IPS DF 19.7 (cell line): ENCODE measurements at regions not wholly inside any gene's neighbourhood (a gene's known extent, or its start where the extent isn't known, plus 50 kb on each side); places are given as distances from the start of the nearest gene placed in this dataset.

Experiments
- DNase-seq: peaks from one replicate; pipeline ENCODE4 v3.0.0-alpha.2; 2013; ENCODE audit warnings: low read depth, low spot score

DNA sequence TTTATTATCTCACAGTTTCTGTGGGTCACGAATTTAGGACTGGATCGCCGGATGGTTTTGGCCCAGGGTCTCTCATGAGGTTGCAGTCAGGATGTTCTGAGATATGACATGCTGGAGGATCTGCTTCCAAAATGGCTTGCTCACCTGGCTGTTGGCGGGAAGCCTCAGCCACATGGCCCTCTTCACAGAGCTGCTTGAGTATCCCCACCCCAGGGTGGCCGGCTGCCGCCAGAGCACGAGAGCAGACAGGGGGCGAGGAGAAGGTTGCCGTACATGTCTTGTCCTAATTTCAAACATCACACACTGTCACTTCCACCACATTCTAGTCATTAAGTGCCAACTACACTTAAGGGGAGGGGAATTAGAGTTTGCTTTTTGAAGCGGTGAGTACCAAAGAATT is 365.8 kb downstream of the FGFR2 start:
- DNase-seq: no peak

DNA sequence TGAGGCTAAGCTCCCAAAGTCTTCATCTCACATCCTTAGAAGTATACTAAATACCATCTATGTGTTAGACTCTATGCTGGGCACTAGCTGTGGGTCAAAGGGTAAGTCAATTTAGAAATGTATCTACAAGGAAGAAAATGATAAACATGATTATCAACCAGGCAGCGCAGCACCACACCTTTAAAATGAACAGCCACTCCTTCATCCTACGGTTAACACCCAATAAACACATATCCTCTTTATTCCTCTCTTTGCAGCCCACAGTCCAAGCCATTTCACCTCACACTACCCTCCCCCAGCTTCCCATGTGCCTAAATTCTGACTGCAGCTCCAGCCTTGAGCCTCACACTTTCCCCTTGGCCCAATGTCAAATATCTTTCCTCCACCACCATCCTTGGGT is 362.6 kb downstream of the FGFR2 start:
- no peak for DNase-seq

DNA sequence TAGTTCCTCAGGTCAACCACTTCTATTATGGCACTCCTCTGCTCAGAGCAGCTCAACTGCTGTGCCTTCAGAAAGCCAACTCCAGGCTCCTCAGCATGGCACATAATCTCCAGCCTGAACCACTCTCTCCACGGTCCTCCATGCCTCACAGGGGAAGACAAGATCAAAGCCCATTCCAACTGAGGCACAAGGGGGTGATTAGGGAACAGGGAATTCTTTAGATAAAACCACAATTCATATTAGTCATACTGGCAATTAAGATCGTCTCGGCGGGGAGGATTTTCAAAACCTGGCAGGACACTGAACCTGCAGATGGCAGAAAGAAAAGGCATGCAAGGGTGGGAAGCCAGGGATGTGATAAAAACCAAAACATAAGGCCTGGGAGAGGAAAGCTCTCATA is 361.6 kb downstream of the FGFR2 start:
- no peak for DNase-seq

DNA sequence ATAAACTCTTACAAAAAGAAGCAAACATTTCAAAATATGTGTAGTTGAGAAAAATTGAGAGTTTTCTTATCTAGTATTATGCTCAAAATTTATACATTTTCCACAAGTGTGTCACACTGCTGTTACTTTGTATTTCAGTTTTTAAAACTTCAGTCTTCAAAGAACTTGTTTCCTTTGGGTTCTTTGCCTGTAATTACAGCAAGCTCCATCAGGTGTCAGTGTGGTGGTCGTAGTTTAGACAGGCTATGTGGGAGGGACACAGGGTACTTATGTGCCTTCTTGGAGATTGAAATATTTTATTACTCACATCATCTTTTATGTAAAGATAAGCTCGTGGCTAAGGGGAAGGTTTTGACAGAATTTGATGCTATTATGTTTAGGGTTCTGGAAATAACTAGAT is 360.5 kb downstream of the FGFR2 start:
- no peak for DNase-seq

DNA sequence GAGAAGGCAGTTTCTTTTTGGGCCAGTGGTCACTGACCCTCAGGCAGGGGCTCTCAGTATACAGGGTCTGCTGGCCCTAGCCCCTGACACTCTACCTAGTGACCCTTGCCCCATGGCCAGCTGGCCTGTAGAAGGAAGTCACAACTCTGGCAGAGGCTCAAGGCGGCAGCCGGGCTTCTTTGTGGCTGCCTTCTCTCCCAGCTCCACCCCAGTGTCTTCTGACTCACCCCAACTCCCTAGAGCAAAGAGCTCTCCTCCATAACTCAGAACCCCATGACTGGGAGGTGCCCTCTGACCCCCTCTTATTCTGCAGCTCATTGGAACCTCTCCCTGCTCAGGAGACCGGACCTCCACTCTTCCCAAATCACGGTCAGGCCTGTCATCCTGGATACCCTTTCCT is 358.2 kb downstream of the FGFR2 start:
- no peak for DNase-seq

DNA sequence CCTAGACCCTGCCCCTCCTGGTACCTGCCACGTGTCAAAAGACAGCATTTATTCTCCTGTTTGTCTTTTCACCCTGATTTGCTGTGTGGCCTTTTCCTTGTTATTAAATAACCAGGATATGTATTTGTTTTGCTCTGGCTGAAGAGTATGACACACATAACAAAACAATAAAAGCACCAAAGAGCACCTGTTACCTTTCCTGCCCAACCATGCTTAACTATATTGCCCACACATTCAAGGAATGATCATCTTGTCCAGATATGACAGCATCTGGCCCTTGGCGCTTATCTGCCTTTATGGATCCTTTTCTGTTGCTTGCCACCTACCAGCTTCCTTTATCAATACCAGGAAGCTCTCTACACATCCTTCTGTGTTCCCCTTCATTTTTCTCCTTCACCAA is 357.7 kb downstream of the FGFR2 start:
- no peak for DNase-seq

DNA sequence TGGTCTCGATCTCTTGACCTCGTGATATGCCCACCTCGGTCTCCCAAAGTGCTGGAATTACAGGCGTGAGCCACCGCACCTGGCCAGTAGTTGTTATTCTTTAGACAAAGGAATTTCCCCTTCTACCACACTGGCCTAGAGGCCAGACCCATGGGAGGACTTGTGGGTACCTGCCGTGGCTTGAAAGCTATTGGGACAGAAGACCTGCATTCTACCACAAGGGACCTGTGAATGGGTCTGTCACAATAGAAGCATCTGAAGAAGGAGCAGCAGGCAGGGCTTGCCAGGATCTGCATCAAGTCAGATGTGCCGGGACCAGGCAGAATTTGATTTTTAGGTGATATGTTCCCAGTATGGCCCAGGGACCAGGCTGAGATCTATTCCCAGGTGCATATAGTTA is 356.9 kb downstream of the FGFR2 start:
- no peak for DNase-seq

DNA sequence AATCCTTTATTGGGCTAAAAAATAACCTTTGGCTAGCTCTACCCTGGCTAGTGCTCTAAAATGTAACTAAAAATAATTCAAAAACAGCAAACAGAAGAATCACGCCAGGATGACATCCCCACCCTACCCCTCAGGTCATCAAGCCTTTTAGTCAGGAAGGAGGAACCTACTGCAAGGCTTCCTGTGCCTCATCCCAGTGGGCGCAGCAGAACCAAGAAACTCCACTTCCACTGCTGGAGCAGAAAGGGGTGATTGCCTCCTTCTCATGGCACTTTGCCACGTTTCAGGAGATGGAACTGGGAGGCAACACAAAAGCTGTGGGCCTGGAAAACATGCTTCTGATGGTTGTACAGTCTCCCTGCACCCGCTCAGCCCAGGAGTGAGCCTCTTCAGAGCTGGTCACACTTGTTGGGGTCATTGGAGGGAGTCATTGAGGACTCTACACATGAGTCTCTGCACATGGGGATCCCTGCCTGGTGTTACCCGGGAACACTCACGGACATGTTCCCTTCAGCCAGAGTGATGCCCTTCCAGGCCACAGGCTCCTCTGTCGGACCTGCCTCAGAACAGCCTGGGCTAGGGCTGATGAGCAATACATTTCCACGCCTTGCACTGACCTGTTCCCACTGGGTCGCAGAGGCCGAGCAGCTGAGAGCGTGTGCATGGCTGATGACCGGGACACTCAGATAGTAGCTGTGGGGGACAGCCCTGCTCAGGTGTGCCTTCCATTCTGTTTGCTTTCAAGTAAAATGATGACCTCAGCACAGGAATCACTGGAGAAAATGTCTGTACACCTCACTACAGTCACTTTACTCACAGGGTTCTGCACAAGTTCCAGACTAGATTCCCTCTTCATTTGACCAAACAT is 355.3 kb downstream of the FGFR2 start:
- no peak for DNase-seq

DNA sequence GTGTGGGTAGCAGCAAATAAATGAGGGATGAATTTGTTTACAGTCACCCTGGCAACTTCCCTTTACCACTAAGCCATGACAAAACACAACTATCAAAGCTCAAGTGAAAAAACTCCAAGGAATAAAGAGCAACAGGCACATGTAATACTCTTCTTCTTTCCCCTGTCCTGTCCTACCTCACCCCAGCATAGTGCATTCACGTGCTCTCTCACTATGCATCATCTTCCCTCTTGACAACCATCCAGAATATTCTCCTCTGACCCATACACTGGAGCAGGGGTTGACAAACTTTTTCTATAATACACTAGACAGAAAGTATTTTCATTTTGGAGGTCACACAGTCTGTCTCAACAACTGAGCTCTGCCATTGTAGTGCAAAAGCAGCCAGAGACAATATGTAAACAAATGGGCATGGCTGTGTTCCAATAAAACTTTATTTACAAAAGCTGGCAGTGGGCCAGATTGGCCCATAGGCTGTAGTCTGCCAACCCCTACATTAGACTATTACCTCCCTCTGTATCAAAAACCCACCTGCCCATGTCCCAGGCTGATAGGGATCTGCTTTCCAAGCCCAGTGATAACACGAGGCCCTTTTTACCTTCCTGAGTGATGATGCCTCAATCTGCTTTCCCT is 354.5 kb downstream of the FGFR2 start:
- no peak for DNase-seq

DNA sequence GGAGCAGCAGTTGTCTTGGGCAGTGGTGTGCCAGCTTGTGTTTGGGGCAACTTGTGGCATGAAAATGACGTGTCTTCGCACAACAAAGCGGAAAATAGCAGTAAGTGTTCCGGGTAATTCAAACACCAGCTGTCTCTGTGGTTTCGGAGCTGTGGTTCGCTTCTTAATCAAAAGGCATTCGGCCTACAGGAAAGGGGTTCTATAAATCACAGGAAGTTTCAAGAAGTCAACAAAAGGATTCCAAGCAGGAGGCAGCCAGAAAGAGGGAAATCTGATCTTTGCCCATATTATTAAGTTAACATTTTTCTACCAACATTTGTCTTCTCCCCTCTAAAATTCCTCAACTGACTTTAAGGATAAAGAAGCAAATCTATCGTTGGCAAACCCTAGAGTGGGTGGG is 353.4 kb downstream of the FGFR2 start:
- no peak for DNase-seq

DNA sequence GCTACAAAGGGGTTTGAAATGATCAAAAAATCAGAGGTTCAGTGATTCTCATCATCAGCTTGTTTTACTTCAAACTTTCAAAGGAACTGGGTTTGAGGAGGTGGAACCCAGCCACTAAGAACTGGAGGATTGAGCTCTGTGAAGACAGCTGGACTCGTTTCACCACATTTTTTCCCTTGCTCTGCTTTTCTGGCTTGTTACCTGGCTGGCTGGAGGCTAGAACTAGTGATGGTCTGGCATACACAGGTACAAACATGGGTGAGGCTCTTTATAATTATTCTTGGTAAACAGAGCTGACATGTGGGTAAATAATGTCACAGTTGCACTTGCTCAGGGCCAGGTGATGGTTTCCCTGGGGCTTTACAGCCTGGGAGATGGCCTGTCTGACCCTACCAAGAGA is 352.5 kb downstream of the FGFR2 start:
- no peak for DNase-seq

DNA sequence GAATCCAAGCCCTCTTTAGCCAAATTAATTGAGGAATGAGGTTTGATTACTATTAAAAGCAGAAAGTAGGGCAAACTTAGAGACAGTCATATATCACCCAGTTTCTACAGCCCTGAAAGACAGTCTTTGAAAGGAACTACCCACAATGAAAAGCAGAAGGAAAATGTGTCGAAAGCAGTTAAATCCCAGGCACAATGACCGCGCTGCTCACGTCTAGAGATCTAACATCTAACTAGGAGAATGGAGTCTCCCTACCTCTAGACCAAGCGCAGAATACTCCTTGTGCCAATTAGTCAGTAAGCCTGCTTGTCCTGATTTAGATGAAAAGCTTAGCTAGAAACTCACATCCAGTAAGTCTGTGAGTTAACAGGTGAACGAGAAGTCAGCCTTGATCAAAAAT is 350.0 kb downstream of the FGFR2 start:
- DNase-seq: no peak

DNA sequence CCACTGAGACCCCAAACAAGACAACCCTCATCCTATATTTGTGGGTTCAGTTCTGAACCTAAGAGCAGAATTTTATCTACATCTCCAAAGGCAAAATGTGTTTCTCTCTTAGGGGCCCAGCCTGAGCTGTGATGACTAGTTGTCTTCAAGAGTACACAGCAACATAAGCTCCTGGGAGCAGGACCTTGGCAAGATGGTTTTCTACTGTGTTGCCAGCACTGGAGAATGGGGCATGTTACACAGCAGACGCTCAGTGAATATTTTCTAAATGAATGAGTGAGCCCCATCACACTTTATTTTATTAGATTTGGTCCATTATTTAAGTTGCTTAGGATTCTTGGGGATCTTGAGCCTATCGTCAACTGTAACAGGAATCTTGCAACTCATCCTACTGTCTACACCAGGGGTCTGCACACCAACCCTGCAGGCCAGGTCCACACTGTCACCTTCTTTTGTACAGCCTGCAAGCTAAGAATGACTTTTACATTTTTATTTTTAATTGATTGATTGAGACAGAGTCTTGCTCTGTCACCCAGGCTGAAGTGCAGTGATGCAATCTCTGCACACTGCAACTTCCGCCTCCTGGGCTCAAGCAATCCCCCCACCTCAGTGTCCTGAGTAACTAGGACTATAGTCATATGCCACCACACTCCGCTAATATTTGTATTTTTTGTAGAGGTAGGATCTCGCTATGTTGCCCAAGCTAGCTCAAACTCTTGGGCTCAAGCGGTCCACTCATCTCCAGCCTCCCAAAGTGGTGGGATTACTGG is 347.1 kb downstream of the FGFR2 start:
- no peak for DNase-seq

DNA sequence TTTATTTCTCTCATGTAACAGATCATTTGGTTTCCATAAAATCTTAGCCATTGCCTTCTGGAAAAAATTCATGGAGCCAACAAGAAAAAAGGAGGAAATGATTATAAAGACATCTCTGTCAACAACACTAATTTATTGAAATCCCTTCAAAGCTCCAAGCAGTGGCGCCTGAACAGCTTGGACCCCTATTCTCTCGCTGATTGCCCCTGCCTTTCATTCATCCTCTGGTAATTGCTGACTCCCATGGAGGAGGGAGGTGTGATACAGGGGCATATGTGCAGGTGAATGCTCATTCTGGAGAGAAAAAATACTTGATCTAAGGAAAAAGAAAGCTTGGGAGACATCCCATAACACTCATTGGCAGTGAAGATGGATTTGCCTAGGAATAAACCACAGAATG is 345.5 kb downstream of the FGFR2 start:
- no peak for DNase-seq

DNA sequence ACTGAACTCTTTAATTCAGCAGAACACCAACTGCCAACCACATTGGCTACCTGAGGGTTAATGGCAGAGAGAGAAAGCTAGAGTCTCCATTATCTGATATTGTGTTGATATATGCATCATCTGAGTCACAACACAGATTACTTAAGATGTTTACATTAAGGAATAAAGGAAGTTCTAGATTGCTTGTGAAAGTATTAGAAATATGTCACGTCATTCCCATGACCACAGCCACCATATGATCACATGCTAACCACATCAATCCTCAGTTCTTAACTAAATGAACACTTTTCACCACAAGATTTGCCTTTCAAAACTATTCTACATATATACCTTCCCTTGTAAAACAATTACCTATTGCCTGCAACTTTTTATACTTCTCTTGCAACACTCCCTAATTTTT is 337.9 kb downstream of the FGFR2 start:
- no peak for DNase-seq

DNA sequence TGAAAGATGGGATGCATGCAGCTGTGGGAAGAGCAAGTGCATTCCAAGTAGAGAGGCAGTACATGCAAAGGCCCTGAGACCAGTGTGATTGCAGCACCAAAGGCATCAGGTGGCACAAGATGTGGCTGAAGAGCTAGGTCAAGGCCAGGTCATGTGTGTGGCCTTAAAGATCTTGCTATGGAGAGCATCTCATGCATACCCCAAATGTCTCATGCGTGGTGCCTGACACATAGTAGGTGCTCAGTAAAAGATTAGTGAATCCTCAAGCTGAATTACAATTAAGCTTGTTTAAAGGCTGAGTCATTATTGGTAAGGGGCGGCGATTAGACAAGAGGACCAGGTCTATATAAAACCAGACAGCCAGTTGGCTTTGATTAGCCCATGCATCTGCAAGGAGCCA is 336.6 kb downstream of the FGFR2 start:
- DNase-seq: no peak

DNA sequence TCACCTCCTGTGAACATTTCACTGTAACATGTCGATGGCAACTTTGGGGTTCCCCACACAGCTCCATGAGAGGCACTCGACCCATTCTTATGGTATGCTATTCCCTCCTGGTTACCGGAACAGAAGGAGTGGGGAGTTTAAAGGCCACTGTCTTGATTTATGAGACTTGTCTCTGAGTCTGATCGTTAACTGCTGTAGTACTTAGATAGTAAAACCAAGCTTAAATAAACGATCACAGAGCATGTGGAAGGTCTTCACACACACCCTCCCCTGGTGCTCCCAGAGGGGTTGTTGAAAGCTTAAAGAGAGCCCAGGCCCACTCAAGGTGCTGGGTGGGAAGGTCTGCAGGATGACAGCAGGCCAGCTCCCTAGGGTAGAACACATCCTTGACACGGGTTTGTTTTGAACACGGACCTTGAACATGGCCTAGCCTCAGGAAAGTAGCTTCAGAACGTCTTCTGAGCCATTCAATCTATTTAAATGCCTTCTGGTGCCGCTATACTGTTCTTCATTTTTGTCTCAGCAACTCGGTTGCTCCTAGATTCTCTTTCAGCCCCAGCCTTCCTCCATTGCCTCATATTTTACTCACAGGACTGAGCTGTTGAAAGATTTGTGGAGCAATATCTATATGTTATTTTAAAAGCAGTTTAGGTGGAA is 335.3 kb downstream of the FGFR2 start:
- no peak for DNase-seq

DNA sequence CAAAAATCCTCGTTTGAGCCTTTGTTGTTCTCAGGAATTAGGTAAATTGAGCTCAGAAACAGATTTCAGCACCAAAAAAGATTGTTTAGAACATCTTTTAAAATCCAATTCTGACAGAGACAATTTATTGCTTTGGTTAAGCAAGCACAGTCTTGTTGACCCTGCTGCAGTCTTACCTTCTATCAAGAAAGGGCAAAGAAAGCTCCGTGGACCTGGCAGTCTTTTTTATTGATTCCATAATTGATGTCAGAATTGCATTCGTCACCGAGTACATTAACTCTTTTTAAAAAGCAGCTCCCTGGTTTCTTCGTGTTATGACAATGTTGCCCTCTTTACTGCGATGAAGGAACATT is 334.8 kb downstream of the FGFR2 start:
- DNase-seq: no peak

DNA sequence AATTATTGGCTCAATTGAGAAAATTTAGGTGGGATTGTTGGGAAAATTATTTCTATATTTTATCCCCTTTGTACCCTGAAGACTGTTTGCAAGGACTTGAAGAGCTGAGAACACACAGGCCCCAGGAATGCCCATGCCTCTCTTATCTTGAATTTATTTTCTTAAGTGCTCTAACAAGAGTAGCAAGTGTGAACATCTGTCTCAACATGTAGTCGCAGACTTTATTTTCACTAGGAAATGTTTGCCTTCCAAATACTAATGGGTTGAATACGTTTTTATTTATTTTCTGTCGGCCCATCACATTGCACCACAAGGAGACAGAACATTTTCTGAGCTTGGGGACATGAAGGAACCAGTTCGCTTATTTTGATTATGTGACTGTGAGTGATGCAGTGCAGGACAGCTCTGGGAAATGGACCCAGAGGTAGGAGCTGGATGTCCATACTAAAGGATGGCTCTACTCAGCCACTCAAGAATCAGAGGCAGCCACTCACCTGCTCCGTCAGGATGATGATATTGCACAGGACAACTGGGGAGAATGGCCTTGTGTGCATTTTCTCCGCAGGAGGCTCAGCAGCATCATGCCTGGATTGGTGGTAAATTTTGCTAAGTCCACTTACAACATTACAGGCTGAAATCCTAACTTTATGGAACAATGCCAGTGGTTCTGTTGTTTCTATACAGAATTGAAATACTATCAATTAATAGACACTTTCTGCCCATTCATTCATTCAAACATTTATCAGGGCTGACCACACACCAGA is 332.7 kb downstream of the FGFR2 start:
- DNase-seq: no peak

DNA sequence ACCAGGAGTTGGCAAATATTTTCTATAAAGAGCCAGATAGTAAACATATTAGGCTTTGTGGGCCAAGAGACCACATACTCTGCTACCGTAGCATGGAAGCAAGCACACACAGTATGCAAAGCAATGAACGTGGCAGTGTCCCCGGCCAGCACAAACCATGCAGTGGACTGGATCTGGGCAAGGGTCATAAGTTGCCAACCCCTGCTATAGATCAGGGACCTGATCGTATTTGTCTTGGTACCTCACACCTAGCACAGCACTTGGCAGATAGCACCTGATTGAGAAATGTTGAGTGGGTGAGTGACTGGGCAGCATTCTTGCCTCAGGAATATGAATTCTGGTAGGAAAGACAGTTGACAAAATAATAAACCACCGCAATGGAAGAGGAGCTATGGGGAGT is 331.9 kb downstream of the FGFR2 start:
- no peak for DNase-seq

DNA sequence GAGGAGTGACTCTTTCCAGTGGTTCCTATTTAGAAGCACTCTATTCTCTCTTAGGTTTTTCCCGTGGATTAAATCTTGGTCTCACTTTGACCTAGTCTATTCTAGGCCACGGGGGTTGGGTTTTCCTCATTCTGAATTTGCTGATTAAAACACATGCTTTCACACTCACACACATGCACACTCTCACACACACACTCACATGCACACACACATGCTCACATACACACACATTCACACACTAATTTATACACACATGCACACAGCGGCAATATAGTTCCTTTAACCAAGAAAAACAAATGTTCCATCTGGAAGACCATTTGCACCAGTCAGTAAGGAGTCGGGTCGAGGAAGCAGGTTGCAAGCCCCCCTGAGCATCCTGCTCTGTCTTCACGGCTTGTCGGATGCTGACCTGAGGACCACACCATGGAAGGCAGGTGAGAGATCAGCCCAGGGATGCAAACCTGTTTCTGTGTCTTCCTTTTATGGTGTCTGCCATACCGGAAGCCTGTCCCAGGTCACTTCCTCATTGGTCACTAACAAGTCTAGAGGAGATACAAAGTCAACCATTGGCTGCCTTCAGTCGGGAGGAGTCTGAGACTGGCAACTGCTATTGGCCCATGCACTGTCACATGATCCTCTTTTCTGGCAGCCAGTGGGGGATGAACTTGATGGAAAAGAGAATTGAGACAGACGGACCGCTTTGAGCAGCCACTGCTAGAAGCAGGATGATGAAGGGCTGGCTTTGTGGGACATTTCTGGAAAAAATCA is 330.8 kb downstream of the FGFR2 start:
- no peak for DNase-seq
